ENCODE measurements at regions not wholly inside any gene's neighbourhood (a gene's known extent, or its start where the extent isn't known, plus 50 kb on each side); places are given as distances from the start of the nearest gene placed in this dataset.

- H3K4me3 Mint-ChIP-seq = no peak overlapping the region
- ChIA-PET POLR2A (no interaction called here), CTCF (no interaction called here)
- no peak for DNase-seq
- no peaks in the 10 kb centered on the region for H3K27me3 Mint-ChIP-seq
- H3K9me3 Mint-ChIP-seq = no peaks in the 10 kb centered on the region
- no peak overlapping the region for H3K27ac Mint-ChIP-seq
- H3K36me3 Mint-ChIP-seq (ENCODE audit: low read depth) = no peaks in the 10 kb centered on the region
- H3K4me1 Mint-ChIP-seq = no peaks in the 10 kb centered on the region
Measured at GRCh38 chr5:93188876-93189485, 392.0 kb downstream of the NR2F1-AS1 start.

DNA sequence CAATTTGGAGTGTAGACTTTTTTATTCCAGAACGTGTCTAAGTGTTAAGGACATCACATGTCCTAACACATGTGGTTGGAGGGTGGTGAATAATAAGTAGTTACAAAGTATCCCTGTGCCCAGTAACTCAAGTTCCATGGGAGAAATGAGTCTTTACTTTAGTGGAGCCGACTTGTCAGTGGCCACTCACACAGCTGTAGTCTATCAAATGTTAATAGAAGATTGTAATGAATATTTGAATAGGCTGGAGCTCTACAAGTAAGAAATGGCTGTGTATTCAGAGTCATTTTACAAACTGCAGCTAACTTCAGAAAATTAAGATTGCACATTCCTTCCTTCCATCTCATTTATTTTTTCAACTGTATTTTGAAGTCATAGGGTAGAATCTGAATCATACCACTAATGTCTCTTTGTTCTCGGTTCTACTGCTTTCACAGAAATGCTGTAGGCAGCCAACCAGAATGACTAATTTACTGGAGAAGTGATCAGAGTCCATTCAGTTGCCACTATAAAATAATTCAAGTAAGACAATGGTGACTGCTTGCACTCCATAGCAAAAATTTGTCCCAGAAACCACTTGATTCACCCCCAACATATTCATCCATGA is 394.8 kb downstream of the NR2F1-AS1 start:
- no peaks in the 10 kb centered on the region for H3K36me3 Mint-ChIP-seq (ENCODE audit: low read depth)
- DNase-seq = no peak
- H3K27ac Mint-ChIP-seq = no peak overlapping the region
- H3K4me1 Mint-ChIP-seq = no peaks in the 10 kb centered on the region
- CTCF ChIA-PET = no interaction called here
- no peaks in the 10 kb centered on the region for H3K27me3 Mint-ChIP-seq
- no peaks in the 10 kb centered on the region for H3K9me3 Mint-ChIP-seq
- POLR2A ChIA-PET = no interaction called here
- H3K4me3 Mint-ChIP-seq = no peak overlapping the region

GRCh38 chr5:93184041-93184440 is 397.0 kb downstream of the NR2F1-AS1 start:
- Mint-ChIP-seq H3K4me1 (no peaks in the 10 kb centered on the region), H3K4me3 (no peak overlapping the region), H3K27me3 (no peaks in the 10 kb centered on the region), H3K36me3 (ENCODE audit: low read depth) (no peaks in the 10 kb centered on the region), H3K27ac (no peak overlapping the region), H3K9me3 (no peaks in the 10 kb centered on the region)
- ChIA-PET CTCF (no interaction called here), POLR2A (no interaction called here)
- DNase-seq = no peak

GRCh38 chr5:93179466-93179865 is 401.6 kb downstream of the NR2F1-AS1 start:
- DNase-seq = no peak
- POLR2A ChIA-PET = no interaction called here
- H3K27ac Mint-ChIP-seq = no peak overlapping the region
- H3K9me3 Mint-ChIP-seq = no peaks in the 10 kb centered on the region
- no peaks in the 10 kb centered on the region for H3K27me3 Mint-ChIP-seq
- no peaks in the 10 kb centered on the region for H3K36me3 Mint-ChIP-seq (ENCODE audit: low read depth)
- no peak overlapping the region for H3K4me3 Mint-ChIP-seq
- CTCF ChIA-PET = no interaction called here
- H3K4me1 Mint-ChIP-seq = no peaks in the 10 kb centered on the region

DNA sequence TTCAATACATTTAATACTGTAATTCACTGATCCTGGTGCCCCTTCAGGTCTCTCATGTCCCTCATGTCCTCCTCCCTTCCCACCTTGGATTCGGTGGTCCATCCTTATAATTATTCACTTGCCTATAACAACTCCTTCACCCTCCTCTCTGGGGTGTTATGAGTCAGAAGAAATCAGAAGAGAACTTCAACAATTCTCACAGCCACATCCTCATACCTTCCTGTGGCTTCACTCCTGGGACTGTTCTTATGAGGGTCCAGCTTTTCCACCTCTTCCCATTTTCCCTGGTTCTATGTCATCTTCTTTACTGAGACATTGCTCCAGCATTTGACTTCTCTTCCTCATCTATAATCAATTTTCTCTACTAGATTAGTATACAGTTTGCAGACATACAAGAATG is 406.1 kb downstream of the NR2F1-AS1 start:
- no peak for DNase-seq
- H3K27ac Mint-ChIP-seq = no peak overlapping the region
- H3K4me1 Mint-ChIP-seq = no peaks in the 10 kb centered on the region
- H3K27me3 Mint-ChIP-seq = no peaks in the 10 kb centered on the region
- CTCF ChIA-PET = no interaction called here
- POLR2A ChIA-PET = no interaction called here
- H3K9me3 Mint-ChIP-seq = no peaks in the 10 kb centered on the region
- no peak overlapping the region for H3K4me3 Mint-ChIP-seq
- no peaks in the 10 kb centered on the region for H3K36me3 Mint-ChIP-seq (ENCODE audit: low read depth)

DNA sequence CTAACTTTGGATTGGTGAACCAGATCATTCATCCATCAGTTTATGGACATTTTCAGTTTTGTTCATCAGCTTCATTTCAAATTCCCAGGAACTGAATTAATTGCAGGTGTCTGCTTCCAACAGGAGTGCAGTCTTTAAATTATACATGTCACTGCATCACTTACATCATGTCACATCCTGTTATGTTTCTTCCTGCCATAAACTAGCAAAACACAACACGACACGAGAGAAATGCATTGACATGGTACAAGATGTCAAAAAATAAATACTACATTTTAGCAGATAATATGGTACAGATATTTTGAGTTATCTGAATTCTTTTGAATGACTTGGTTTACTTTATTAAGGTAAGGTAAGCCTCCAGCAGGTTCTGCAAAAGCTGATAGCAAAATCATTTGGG is 415.5 kb downstream of the NR2F1-AS1 start:
- Mint-ChIP-seq H3K4me1 (no peaks in the 10 kb centered on the region), H3K36me3 (ENCODE audit: low read depth) (no peaks in the 10 kb centered on the region), H3K9me3 (no peaks in the 10 kb centered on the region), H3K4me3 (no peak overlapping the region), H3K27ac (no peak overlapping the region), H3K27me3 (no peaks in the 10 kb centered on the region)
- ChIA-PET CTCF (no interaction called here), POLR2A (no interaction called here)
- no peak for DNase-seq

- ChIA-PET POLR2A (no interaction called here), CTCF (no interaction called here)
- H3K4me1 Mint-ChIP-seq = no peaks in the 10 kb centered on the region
- no peak overlapping the region for H3K4me3 Mint-ChIP-seq
- H3K9me3 Mint-ChIP-seq = no peaks in the 10 kb centered on the region
- H3K27ac Mint-ChIP-seq = no peak overlapping the region
- no peaks in the 10 kb centered on the region for H3K36me3 Mint-ChIP-seq (ENCODE audit: low read depth)
- H3K27me3 Mint-ChIP-seq = no peaks in the 10 kb centered on the region
- DNase-seq = no peak
Measured at GRCh38 chr5:93164690-93165089, 416.3 kb downstream of the NR2F1-AS1 start.

- Mint-ChIP-seq H3K27ac (no peak overlapping the region), H3K4me1 (no peaks in the 10 kb centered on the region), H3K36me3 (ENCODE audit: low read depth) (no peaks in the 10 kb centered on the region), H3K4me3 (no peak overlapping the region), H3K9me3 (no peaks in the 10 kb centered on the region), H3K27me3 (no peaks in the 10 kb centered on the region)
- DNase-seq = no peak
- ChIA-PET CTCF (no interaction called here), POLR2A (no interaction called here)
Measured at GRCh38 chr5:93163010-93163663, 417.9 kb downstream of the NR2F1-AS1 start.

DNA sequence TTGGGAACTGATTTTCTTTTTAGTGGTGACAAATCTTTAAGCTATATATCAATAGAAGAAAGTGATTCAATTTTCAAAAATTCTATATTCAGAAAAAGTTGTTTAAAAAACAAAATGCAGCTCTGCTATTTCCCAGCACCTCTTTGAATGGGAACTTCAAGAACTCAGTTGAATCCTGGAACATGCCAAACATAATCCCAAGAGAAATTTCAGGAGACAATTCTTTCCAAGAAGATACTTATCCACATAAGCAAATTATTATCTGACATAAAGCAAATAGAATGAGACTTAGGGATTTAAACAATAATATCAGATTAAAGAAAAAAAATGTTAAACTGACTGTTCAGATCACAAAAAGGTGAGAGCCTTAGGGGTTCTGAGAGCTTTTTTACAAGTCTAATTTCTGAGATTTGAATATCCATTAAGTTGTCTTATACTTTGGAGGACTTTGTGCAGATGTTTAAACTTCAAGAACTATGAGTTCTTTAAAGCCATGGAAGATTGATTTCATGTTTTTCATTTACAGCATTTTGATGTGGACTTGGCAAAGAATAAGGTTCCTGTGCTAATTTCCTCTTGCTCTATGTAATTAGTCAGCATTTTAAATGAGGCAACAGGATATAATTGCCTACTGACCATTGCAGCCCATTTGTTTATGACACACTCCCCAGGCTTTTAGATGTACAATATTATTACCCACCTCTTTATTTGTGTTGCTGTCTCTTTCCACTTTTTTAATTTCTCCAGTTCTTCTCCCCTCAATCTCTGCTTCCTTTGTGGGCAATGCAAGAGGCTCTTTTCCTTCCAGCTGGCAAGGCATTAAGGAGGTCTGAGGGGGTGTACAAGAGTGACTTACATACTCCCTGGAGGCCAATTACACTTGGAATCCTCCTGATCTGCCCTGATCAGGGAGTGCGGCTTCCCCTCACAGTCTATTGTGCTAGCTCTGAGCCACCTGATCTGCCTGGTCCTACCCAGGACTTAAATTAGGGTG is 419.1 kb downstream of the NR2F1-AS1 start:
- H3K27me3 Mint-ChIP-seq = no peaks in the 10 kb centered on the region
- no peak overlapping the region for H3K27ac Mint-ChIP-seq
- POLR2A ChIA-PET = no interaction called here
- H3K4me1 Mint-ChIP-seq = no peaks in the 10 kb centered on the region
- CTCF ChIA-PET = no interaction called here
- H3K4me3 Mint-ChIP-seq = no peak overlapping the region
- no peak for DNase-seq
- H3K36me3 Mint-ChIP-seq (ENCODE audit: low read depth) = no peaks in the 10 kb centered on the region
- no peaks in the 10 kb centered on the region for H3K9me3 Mint-ChIP-seq

DNA sequence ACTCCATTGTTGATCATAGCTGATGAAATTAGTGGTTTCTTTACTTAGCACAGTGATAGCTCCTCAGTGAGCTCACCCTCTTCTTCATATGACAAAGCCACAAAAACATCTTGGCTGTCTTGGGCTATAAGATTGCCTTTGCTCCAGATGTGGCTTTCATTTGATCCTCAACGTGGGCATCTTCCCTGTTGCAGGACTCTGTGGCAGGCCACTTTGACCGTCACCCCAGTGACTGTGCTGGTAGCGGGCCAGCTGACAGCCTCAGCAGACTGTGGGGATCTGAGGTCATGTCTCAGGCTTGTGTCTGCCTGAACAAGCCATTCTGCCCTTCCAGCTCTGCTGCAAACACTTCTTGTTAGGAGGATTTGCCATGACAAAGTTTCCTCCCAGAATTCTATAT is 422.2 kb downstream of the NR2F1-AS1 start:
- CTCF ChIA-PET = no interaction called here
- no peaks in the 10 kb centered on the region for H3K27me3 Mint-ChIP-seq
- H3K36me3 Mint-ChIP-seq (ENCODE audit: low read depth) = no peaks in the 10 kb centered on the region
- no peak overlapping the region for H3K27ac Mint-ChIP-seq
- POLR2A ChIA-PET = no interaction called here
- H3K4me3 Mint-ChIP-seq = no peak overlapping the region
- DNase-seq = no peak
- H3K4me1 Mint-ChIP-seq = no peaks in the 10 kb centered on the region
- no peaks in the 10 kb centered on the region for H3K9me3 Mint-ChIP-seq

DNA sequence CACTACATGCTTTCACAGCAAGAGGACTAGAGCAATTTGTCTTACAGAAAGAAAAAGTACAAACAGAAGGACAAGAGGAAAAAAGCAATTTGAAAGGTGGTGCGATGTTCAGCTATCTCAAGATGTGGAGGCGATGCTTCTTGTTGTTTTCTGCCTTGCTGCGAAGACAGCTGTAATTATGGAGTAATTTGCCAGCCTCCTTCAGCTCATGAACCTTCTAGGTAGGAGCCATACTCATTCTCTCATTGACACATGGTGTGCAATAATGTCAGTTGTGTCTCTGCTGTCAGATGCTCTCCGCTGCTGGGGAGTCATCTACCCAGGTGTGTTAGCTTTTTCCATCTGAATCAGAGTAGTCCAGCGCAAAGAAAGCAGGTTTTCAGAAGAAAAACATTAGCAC is 424.5 kb downstream of the NR2F1-AS1 start:
- H3K4me3 Mint-ChIP-seq = no peak overlapping the region
- DNase-seq = no peak
- CTCF ChIA-PET = no interaction called here
- H3K27me3 Mint-ChIP-seq = no peaks in the 10 kb centered on the region
- no peak overlapping the region for H3K27ac Mint-ChIP-seq
- POLR2A ChIA-PET = no interaction called here
- H3K4me1 Mint-ChIP-seq = no peaks in the 10 kb centered on the region
- no peaks in the 10 kb centered on the region for H3K9me3 Mint-ChIP-seq
- H3K36me3 Mint-ChIP-seq (ENCODE audit: low read depth) = no peaks in the 10 kb centered on the region

GRCh38 chr5:93154535-93154934 is 426.5 kb downstream of the NR2F1-AS1 start:
- no peaks in the 10 kb centered on the region for H3K36me3 Mint-ChIP-seq (ENCODE audit: low read depth)
- H3K27ac Mint-ChIP-seq = no peak overlapping the region
- POLR2A ChIA-PET = no interaction called here
- no peaks in the 10 kb centered on the region for H3K27me3 Mint-ChIP-seq
- no peak overlapping the region for H3K4me3 Mint-ChIP-seq
- CTCF ChIA-PET = no interaction called here
- no peaks in the 10 kb centered on the region for H3K9me3 Mint-ChIP-seq
- DNase-seq = no peak
- no peaks in the 10 kb centered on the region for H3K4me1 Mint-ChIP-seq

DNA sequence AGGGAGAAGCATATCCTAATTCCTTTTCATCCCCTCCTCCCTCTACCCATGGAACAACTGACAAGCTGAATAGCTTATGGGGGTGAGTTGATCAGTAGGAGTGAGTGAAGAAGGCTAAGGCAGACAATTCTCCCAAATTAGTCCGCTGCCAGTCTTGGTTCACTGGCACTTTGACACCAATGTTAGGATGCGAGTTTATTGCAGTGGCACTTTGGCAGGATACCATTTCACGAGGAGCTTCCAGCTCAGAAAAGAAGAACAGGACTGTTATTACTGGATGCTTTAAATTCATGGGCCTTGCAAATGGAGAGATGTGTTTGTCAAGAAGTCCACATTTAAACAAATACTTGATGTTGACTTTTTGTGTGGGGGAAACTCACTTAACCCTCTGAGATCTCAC is 427.6 kb downstream of the NR2F1-AS1 start:
- H3K36me3 Mint-ChIP-seq (ENCODE audit: low read depth) = no peaks in the 10 kb centered on the region
- ChIA-PET POLR2A (no interaction called here), CTCF (no interaction called here)
- no peaks in the 10 kb centered on the region for H3K9me3 Mint-ChIP-seq
- H3K4me1 Mint-ChIP-seq = no peaks in the 10 kb centered on the region
- H3K27ac Mint-ChIP-seq = no peak overlapping the region
- no peak overlapping the region for H3K4me3 Mint-ChIP-seq
- no peaks in the 10 kb centered on the region for H3K27me3 Mint-ChIP-seq
- DNase-seq = no peak

All from activated CD4-positive, alpha-beta T cell treated with anti-CD3 and anti-CD28 coated beads, Interleukin-2, amount 10 ng/mL, durations not matched to agents 7 days and 5 days (primary cell).